COR-L47 (cell line): ENCODE measurements at regions not wholly inside any gene's neighbourhood (a gene's known extent, or its start where the extent isn't known, plus 50 kb on each side); places are given as distances from the start of the nearest gene placed in this dataset.

Experiments
- DNase-seq: peaks from one replicate; lab custom pipeline; 2025; lab: John Stamatoyannopoulos, UW

GRCh38 chr18:24786027-24786426 is 325.6 kb downstream of the HRH4 start:
- no peak for DNase-seq

- no peak for DNase-seq
Measured at GRCh38 chr18:24790347-24790746, 329.9 kb downstream of the HRH4 start.

- no peak for DNase-seq
Measured at GRCh38 chr18:24791751-24792545, 331.5 kb downstream of the HRH4 start.

GRCh38 chr18:24793742-24794141 is 333.3 kb downstream of the HRH4 start:
- no peak for DNase-seq

DNA sequence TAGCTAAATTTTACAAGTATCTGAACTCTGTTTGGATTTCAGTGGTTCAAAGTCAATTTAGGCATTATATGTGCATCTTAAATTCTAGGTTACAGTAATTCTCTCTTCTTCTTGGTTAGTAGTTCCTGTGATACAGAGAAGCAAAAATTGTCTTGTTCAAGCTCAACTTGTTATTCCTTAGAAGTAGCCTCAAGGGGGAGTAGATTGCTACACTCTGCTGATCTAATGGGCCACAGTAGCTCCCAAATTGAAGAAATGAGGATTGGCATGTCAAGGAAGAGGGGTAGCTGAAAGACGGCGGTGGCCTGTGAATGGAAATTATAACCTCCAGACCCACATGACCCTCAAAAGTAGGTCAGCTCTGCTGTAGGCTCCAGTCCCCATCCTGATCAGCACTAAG is 334.7 kb downstream of the HRH4 start:
- no peak for DNase-seq

DNA sequence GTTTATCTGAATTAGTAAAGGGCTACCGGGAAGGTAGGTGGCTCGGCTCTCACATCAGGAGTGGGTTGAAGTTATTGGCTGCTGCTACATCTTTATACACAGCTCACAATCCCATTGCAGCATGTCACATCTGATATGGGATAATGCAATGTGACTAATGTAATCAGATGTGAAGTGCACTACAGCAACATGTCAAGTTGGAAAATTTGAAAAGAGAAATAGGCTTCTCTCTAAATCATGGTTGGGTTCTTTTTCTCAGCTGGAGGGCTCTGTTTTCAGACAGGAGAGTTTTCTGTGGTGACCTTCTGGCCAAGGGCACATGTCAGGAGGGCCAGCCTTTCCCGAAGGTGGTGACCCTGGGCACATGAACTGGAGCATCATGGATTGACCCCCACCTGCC is 337.5 kb downstream of the HRH4 start:
- DNase-seq: no peak

DNA sequence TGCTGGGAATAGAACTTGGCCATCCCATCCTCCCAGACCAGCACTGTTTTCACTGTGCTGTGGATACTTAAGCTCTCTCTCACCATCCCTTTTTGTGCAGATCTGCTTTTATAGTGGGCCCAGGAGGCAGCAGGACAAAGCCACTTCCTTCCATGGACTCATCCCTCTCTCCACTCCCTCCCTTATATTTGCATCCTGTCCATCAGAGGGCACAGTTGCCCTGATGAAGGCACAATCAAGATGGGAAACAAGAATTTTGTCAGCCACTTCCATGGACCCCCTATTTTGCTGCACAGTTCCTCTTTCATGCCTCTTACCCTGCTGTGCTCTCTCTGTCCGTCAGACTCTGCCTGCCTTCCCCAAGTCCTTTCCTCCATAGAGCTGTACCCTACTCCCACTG is 338.7 kb downstream of the HRH4 start:
- no peak for DNase-seq

GRCh38 chr18:24799720-24800119 is 339.3 kb downstream of the HRH4 start:
- no peak for DNase-seq

- no peak for DNase-seq
Measured at GRCh38 chr18:24801001-24801400, 340.6 kb downstream of the HRH4 start.

DNA sequence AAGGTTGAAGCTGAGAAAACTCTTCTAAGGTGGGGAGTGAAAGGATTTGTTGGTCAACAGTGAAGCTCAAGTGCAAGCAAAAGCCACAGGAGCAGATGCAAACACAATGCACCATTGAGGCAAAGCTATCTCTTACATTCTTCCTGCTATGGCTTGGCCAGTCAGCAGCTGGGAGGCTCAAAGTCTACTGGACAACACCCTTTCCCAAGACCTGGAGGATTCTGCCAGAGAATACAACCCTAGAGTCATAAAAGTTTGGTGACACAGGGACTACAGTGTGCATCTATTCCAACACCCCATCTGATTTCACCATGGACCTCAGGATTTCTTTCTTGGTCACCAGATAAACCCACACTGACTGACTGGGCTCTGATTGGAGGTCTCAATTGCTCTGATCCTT is 342.0 kb downstream of the HRH4 start:
- DNase-seq: no peak

DNA sequence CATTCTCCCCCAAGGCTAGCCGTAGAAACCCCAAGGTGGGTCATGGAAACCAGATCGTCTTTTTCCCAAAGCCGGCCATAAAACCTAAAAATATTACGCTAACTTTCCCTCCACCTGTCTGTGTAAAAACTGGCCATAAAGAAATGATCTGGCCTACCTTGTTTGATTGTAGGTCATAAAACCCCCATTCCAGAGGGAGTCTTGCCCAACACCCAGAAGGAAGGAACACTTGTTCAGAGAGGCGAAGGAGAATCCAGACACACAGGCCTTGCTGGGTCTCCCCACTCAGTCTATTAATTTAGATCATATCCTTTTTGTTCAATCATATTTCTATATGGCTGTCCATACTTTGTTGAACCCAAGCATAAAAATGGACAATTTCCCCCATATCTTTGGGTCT is 344.7 kb downstream of the HRH4 start:
- no peak for DNase-seq

DNA sequence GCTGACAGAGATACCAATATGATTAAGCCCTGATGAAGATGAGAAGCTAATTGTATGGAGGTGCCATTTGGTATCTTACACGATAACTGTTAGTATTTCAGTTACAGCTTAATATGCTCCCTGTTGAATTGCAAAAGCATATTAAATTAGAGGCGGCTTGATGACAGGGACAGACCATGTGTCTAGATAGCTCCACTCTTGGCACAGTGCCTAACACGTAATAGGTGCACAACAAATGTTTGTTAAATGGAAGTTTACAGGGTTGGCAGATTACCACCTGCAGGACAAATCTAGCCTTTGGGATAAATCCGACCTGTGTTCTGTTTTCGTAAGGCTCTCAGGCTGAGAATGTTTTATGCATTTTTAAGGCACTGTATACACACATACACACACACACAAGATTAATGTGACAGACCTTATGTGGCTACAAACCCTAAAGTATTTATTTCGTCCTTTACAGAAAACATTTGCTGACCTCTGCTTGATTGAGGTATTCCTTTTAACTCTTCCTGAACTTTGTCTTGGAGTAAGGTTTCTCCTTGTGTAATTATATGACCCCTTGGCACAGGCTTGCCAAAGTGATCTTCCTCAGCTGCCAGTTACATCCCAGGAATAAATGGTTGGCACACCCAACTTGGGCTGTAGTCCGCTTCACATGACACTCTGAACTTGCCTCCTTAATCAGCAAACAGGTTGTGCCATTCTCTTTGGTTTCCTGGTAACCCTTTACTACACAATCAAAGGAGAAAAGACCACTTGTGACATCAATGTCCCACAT is 348.9 kb downstream of the HRH4 start:
- no peak for DNase-seq

- no peak for DNase-seq
Measured at GRCh38 chr18:24810561-24811305, 350.3 kb downstream of the HRH4 start.

- no peak for DNase-seq
Measured at GRCh38 chr18:24811950-24812681, 351.7 kb downstream of the HRH4 start.

DNA sequence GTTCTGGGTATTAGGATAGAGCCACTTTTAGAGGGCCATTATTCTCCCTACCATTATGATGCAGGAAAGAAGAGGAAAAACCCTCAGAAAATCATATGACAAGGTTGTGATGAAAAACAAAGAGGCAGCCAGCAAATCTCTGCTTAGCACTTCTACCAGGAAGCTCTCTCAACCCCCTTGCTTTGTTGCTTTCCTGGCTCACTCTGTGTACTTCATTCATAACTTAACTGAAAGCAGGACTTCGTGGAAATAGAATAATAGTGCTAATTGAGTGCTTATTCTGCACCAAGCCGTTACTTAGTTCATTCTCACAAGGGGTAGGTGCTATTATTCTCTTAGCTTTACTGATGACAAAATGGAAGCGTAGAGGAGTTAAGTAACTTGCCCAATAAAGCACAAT is 354.1 kb downstream of the HRH4 start:
- DNase-seq: no peak

DNA sequence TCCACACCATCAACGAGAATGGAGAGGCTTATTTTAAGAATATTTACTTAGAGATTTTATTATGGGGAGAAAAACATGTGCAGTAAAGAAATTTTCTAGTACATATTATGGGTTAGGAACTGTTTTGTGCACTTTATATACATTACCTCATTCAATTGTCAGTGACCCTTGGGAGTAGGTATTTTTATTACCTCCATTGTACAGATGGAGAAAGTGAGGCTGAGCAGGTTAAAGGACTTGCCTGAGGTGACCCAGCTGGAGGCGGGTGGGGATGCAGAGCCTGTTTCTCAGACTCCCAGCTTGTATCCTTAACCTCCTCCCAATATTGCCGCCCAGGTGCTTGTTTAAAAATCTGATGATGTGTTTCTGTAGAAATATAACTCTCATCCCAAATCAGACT is 356.7 kb downstream of the HRH4 start:
- DNase-seq: no peak

GRCh38 chr18:24817587-24818371 is 357.3 kb downstream of the HRH4 start:
- DNase-seq: no peak

- no peak for DNase-seq
Measured at GRCh38 chr18:24818441-24818840, 358.0 kb downstream of the HRH4 start.

- DNase-seq: no peak
Measured at GRCh38 chr18:24819141-24819890, 358.9 kb downstream of the HRH4 start.

- no peak for DNase-seq
Measured at GRCh38 chr18:24825397-24825796, 365.0 kb downstream of the HRH4 start.

DNA sequence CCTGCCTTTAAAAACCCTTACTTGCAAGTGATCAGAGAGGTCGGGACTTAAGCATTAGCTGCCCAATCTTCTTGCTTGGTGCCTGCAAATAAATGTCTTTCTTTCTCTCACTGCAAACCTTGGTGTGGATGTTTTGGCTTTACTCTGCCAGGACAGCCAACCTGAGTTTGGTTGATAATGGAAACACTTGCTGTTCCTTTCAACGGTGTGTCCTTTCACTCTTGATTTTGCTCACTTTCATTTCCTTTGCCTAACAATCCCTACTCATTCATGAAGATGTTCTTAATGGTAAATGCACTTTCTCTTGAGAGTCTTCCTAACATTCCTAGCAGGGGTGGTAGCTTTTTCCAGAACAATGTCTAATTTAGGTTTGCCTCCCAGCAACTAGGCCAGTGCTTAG is 366.2 kb downstream of the HRH4 start:
- no peak for DNase-seq
